ENCODE measurements at regions not wholly inside any gene's neighbourhood (a gene's known extent, or its start where the extent isn't known, plus 50 kb on each side); places are given as distances from the start of the nearest gene placed in this dataset.

DNA sequence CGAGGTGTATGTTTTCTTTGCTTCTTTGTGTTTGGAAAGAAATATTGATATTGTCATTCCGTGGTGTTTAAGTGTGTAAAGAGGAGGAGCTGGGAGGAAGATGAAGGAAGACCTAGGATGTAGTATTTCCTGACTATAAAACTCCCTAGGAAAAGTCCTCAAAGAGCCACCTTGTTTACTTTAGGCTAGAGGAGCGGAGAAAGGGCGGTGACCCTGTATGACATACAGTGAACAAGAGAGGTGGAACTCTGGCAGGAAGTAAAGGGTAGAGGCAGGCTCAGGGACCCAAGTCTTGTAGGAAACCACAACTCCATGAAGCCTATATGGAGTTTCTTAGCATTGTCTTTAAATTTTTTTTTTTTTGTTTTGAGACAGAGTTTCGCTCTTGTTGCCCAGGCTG lies 303.9 kb downstream of the DOCK8 start (continued):
- TF ChIP-seq, protein P1, sequence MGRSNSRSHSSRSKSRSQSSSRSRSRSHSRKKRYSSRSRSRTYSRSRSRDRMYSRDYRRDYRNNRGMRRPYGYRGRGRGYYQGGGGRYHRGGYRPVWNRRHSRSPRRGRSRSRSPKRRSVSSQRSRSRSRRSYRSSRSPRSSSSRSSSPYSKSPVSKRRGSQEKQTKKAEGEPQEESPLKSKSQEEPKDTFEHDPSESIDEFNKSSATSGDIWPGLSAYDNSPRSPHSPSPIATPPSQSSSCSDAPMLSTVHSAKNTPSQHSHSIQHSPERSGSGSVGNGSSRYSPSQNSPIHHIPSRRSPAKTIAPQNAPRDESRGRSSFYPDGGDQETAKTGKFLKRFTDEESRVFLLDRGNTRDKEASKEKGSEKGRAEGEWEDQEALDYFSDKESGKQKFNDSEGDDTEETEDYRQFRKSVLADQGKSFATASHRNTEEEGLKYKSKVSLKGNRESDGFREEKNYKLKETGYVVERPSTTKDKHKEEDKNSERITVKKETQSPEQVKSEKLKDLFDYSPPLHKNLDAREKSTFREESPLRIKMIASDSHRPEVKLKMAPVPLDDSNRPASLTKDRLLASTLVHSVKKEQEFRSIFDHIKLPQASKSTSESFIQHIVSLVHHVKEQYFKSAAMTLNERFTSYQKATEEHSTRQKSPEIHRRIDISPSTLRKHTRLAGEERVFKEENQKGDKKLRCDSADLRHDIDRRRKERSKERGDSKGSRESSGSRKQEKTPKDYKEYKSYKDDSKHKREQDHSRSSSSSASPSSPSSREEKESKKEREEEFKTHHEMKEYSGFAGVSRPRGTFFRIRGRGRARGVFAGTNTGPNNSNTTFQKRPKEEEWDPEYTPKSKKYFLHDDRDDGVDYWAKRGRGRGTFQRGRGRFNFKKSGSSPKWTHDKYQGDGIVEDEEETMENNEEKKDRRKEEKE (IDR thresholded peaks at IDR 0.05) = no peak
- TF ChIP-seq POLR2AphosphoS5 (IDR thresholded peaks at IDR 0.05; ENCODE audit: low read length) (no peak), ESRRA (IDR thresholded peaks at IDR 0.05; ENCODE audit: low read length) (no peak)

- intact Hi-C loops (cut with micrococcal nuclease; ENCODE audit: unreplicated experiment) = no loop called here
These were observed 304.9 kb downstream of the DOCK8 start for GRCh38 chr9:519579-519978.

More at GRCh38 chr9:519579-519978, 304.9 kb downstream of the DOCK8 start:
- Histone ChIP-seq H4K20me1 (ENCODE audit: control insufficient read depth, insufficient read depth) (no peaks in the 10 kb centered on the region), H2AFZ (ENCODE audit: control insufficient read depth, low read depth, low read length) (no peak overlapping the region), H3K36me3 (ENCODE audit: control insufficient read depth in 2 of 2, insufficient read depth in 2 of 2, low read length in 1 of 2) (no peaks in the 10 kb centered on the region), H3K4me3 (no peak overlapping the region), H3K4me2 (ENCODE audit: control insufficient read depth, insufficient read depth) (no peak overlapping the region), H3K27me3 (replicated peaks in 1 of 2; ENCODE audit: control insufficient read depth in 2 of 2, insufficient read depth in 2 of 2, low read length in 1 of 2) (no peaks in the 10 kb centered on the region), H3K9me3 (replicated peaks; ENCODE audit: control insufficient read depth, insufficient read depth, low read length) (no peaks in the 10 kb centered on the region), H3K9ac (ENCODE audit: control insufficient read depth, insufficient read depth, low read length) (no peak overlapping the region), H3K27ac (ENCODE audit: control insufficient read depth, insufficient read depth) (no peak overlapping the region), H3K4me1 (ENCODE audit: control insufficient read depth, insufficient read depth, low read length) (no peaks in the 10 kb centered on the region), H3K79me2 (ENCODE audit: control insufficient read depth, insufficient read depth, low read length) (no peaks in the 10 kb centered on the region)
- POLR2A ChIA-PET = no interaction called here
- DNase-seq (ENCODE audit: low read depth, low spot score) (no peak), FAIRE-seq (no peak), ATAC-seq (no peak)
- WGBS (ENCODE audit: insufficient coverage, insufficient replicate concordance, low lambda C conversion rate, missing lambda C conversion rate) = 0% methylated on average over 3 of the region's 3 CpGs
- in situ Hi-C loops (cut with MboI) = no loop called here
- CTCF ChIA-PET = no interaction called here
- no peak for TF ChIP-seq ZNF592 (IDR thresholded peaks at IDR 0.05)
- TF ChIP-seq ZNF24 (IDR thresholded peaks at IDR 0.05) = no peak
- no peak for TF ChIP-seq CTCF (IDR thresholded peaks at IDR 0.05 in 2 of 3, conservative IDR thresholded peaks at IDR 0.05 in 1 of 3; ENCODE audit: control insufficient read depth in 2 of 3, extremely low read depth in 1 of 3, insufficient read depth in 1 of 3, low read depth in 3 of 3, low read length in 3 of 3)
- TF ChIP-seq POLR2AphosphoS5 (IDR thresholded peaks at IDR 0.05; ENCODE audit: low read length) = no peak
- TF ChIP-seq CBX3 (IDR thresholded peaks at IDR 0.05; ENCODE audit: borderline replicate concordance, low read depth) = no peak
- no peak for TF ChIP-seq FOXM1 (IDR thresholded peaks at IDR 0.05; ENCODE audit: low read depth, low read length)
- TF ChIP-seq ZNF274 (IDR thresholded peaks at IDR 0.05; ENCODE audit: insufficient read depth, insufficient read length) = no peak
- no peak for TF ChIP-seq MTA3 (IDR thresholded peaks at IDR 0.05; ENCODE audit: borderline replicate concordance, low read length)
- TF ChIP-seq SREBF2 (IDR thresholded peaks at IDR 0.05; ENCODE audit: low read length) = no peak
- TF ChIP-seq NRF1 (conservative IDR thresholded peaks at IDR 0.05; ENCODE audit: low read depth, low read length) = no peak
- no peak for TF ChIP-seq ESRRA (IDR thresholded peaks at IDR 0.05; ENCODE audit: low read length)
- RAD21 ChIA-PET (ENCODE audit: unreplicated experiment) = no interaction called here
- SMC1A ChIA-PET (ENCODE audit: uncharacterized antibody, unreplicated experiment) = interaction anchor here (0.9 kb wide), 1 partner anchor 14 kb away, joined by 3 read pairs; no protein-coding TSS in a partner anchor
- no TSS peak for BruUV-seq (replicated peaks)

All from GM12878 (cell line).